ENCODE measurements at regions not wholly inside any gene's neighbourhood (a gene's known extent, or its start where the extent isn't known, plus 50 kb on each side); places are given as distances from the start of the nearest gene placed in this dataset.

DNA sequence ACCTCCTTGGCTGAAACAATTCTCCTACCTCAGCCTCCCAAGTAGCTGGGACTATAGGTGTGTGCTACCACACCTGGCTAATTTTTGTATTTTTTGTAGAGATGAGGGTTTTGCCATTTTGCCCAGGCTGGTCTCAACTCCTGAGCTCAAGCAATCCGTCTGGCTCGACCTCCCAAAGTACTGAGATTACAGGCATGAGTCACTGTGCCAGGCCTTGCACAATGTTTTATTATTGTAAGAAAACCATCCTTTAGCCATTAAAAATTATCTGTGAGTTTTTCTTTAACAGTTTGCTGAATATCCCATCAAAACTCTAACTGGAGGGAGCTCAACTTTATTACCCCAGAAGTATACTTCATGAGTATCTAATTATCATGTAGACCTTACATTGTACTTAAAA lies 900.3 kb downstream of the PCDH7 start:
- Histone ChIP-seq H3K4ac (ENCODE audit: low read depth, low read length) (no peak overlapping the region), H2AFZ (ENCODE audit: low read length) (no peak overlapping the region), H4K20me1 (ENCODE audit: control insufficient read depth, insufficient read depth, insufficient read length) (no peaks in the 10 kb centered on the region), H3K27ac (ENCODE audit: insufficient read length, low read depth, low read length) (no peak overlapping the region), H3K27me3 (ENCODE audit: insufficient read depth, low read length) (no peaks in the 10 kb centered on the region), H3K9ac (ENCODE audit: extremely low read depth, insufficient read length, low read length) (no peak overlapping the region), H2BK5ac (ENCODE audit: insufficient read length, low read length) (no peak overlapping the region), H3K18ac (ENCODE audit: insufficient read length, low read depth, low read length) (no peak overlapping the region), H2BK15ac (ENCODE audit: low read depth, low read length) (no peak overlapping the region), H3K4me1 (ENCODE audit: insufficient read depth, low read length) (no peaks in the 10 kb centered on the region), H3T11ph (ENCODE audit: low read length) (no peak overlapping the region), H3K56ac (ENCODE audit: insufficient read length, low read depth, low read length) (no peak overlapping the region), H3K23me2 (ENCODE audit: insufficient read length, low read depth, low read length, poor library complexity, severe bottlenecking) (no peaks in the 10 kb centered on the region), H4K5ac (ENCODE audit: insufficient read length, low read depth, low read length) (no peak overlapping the region), H3K79me1 (ENCODE audit: insufficient read depth, low read depth, low read length, poor library complexity, severe bottlenecking) (no peaks in the 10 kb centered on the region), H3K9me3 (ENCODE audit: control insufficient read depth, low read depth, low read length) (no peaks in the 10 kb centered on the region), H2BK20ac (ENCODE audit: low read depth, low read length, poor library complexity, severe bottlenecking) (no peak overlapping the region), H4K91ac (ENCODE audit: insufficient read length, low read depth, low read length) (no peak overlapping the region), H2BK120ac (ENCODE audit: low read depth, low read length, poor library complexity, severe bottlenecking) (no peak overlapping the region), H2AK5ac (ENCODE audit: insufficient read length, low read length) (no peak overlapping the region), H3K23ac (ENCODE audit: insufficient read length, low read depth, low read length) (no peak overlapping the region), H4K8ac (replicated peaks; ENCODE audit: insufficient read length, low read depth, low read length) (no peak overlapping the region), H3K14ac (ENCODE audit: insufficient read depth, low read length) (no peak overlapping the region), H3K79me2 (ENCODE audit: insufficient read depth, low read length) (no peaks in the 10 kb centered on the region), H2BK12ac (ENCODE audit: insufficient read length, low read depth, low read length) (no peak overlapping the region), H3K4me2 (ENCODE audit: insufficient read depth, insufficient read length, low read length) (no peak overlapping the region)
- H3K36me3 Mint-ChIP-seq (ENCODE audit: insufficient read depth in 1 of 3, low read depth in 3 of 3): no peaks in the 10 kb centered on the region; a peak in 2 of 7 replicates
- no CpG with 5 or more reads among the region's 2 CpGs for WGBS (ENCODE audit: extremely low coverage, insufficient read length, low lambda C conversion rate)
- no peak overlapping the region for H3K27ac Mint-ChIP-seq
- H3K9me3 Mint-ChIP-seq: peaks cover 0 to 5% of the 10 kb centered on the region in 2 experiments; a peak in 1 of 5 replicates
- TF ChIP-seq, protein P1, sequence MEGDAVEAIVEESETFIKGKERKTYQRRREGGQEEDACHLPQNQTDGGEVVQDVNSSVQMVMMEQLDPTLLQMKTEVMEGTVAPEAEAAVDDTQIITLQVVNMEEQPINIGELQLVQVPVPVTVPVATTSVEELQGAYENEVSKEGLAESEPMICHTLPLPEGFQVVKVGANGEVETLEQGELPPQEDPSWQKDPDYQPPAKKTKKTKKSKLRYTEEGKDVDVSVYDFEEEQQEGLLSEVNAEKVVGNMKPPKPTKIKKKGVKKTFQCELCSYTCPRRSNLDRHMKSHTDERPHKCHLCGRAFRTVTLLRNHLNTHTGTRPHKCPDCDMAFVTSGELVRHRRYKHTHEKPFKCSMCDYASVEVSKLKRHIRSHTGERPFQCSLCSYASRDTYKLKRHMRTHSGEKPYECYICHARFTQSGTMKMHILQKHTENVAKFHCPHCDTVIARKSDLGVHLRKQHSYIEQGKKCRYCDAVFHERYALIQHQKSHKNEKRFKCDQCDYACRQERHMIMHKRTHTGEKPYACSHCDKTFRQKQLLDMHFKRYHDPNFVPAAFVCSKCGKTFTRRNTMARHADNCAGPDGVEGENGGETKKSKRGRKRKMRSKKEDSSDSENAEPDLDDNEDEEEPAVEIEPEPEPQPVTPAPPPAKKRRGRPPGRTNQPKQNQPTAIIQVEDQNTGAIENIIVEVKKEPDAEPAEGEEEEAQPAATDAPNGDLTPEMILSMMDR (conservative IDR thresholded peaks at IDR 0.05): no peak
- DNase-seq: no peak
- no peak overlapping the region for H3K4me3 Mint-ChIP-seq
- H3K27me3 Mint-ChIP-seq (ENCODE audit: low read depth): no peaks in the 10 kb centered on the region
- peaks cover 0 to 1% of the 10 kb centered on the region in 2 experiments; a peak in 1 of 4 replicates for H3K4me1 Mint-ChIP-seq

All from H9 (cell line).